Smooth muscle cell (in vitro differentiated cells): ENCODE measurements at regions not wholly inside any gene's neighbourhood (a gene's known extent, or its start where the extent isn't known, plus 50 kb on each side); places are given as distances from the start of the nearest gene placed in this dataset.

Experiments used
- DNase-seq: peaks from one replicate; lab custom pipeline; 2025; ENCODE audit not compliant: unreplicated experiment; lab: John Stamatoyannopoulos, UW
- H2AFZ ChIP-seq: fragments of 200-600 bp; sonication (generic); 2 replicates; pipeline ENCODE4 v1.6.0; 2016; ENCODE audit warnings: antibody characterized with exemption, low read depth, mild to moderate bottlenecking
- H3F3A ChIP-seq: fragments of 200-600 bp; sonication (generic); 2 replicates; pipeline ENCODE4 v1.6.0; 2017; ENCODE audit warnings: antibody characterized with exemption, low read depth
- H3K27ac ChIP-seq: fragments of 200-600 bp; sonication (generic); 2 replicates; pipeline ENCODE4 v1.5.1; 2016; ENCODE audit warnings: low read depth, mild to moderate bottlenecking
- H3K27me3 ChIP-seq: fragments of 200-600 bp; sonication (generic); 2 replicates; pipeline ENCODE4 v1.6.1; 2016; ENCODE audit warnings: low read depth, mild to moderate bottlenecking
- H3K36me3 ChIP-seq: fragments of 200-600 bp; sonication (generic); 2 replicates; pipeline ENCODE4 v1.5.1; 2016; ENCODE audit warnings: low read depth
- H3K4me1 ChIP-seq: fragments of 200-600 bp; sonication (generic); 2 replicates; pipeline ENCODE4 v1.5.1; 2016; ENCODE audit warnings: low read depth
- H3K4me2 ChIP-seq: fragments of 200-600 bp; sonication (generic); 2 replicates; pipeline ENCODE4 v1.6.0; 2016; ENCODE audit warnings: mild to moderate bottlenecking
- H3K4me3 ChIP-seq: fragments of 200-600 bp; sonication (generic); 2 replicates; pipeline ENCODE4 v1.5.1; 2016; ENCODE audit warnings: mild to moderate bottlenecking
- H3K79me2 ChIP-seq: fragments of 200-600 bp; sonication (generic); 2 replicates; pipeline ENCODE4 v1.6.0; 2016; ENCODE audit warnings: low read depth, mild to moderate bottlenecking
- H3K9ac ChIP-seq: fragments of 200-600 bp; sonication (generic); 2 replicates; pipeline ENCODE4 v1.6.0; 2016; ENCODE audit warnings: low read depth
- H3K9me3 ChIP-seq: fragments of 200-600 bp; sonication (generic); replicated peaks from 2 replicates; pipeline ENCODE4 v1.5.1; 2016; ENCODE audit warnings: low read depth
- H4K20me1 ChIP-seq: fragments of 200-600 bp; sonication (generic); 2 replicates; pipeline ENCODE4 v1.6.0; 2016; ENCODE audit warnings: low read depth
- CTCF ChIP-seq: fragments of 200-600 bp; sonication (generic); IDR thresholded peaks from 2 replicates; pipeline ENCODE4 v1.5.1; 2017; ENCODE audit warnings: borderline replicate concordance, mild to moderate bottlenecking, antibody characterized with exemption; ENCODE audit not compliant: insufficient read depth, poor library complexity, severe bottlenecking
- WGBS: methylation state at CpG from one replicate; pipeline ENCODE4 v1.1.7; 2016; ENCODE audit warnings: low lambda C conversion rate; 5-methylcytosine and 5-hydroxymethylcytosine counted together

- WGBS = 81% methylated on average over 18 of the region's 18 CpGs
- no peak overlapping the region for H3K27ac ChIP-seq
- H3K4me2 ChIP-seq = no peak overlapping the region
- DNase-seq = no peak
- TF ChIP-seq CTCF = no peak
- H3K27me3 ChIP-seq = no peaks in the 10 kb centered on the region
- no peaks in the 10 kb centered on the region for H4K20me1 ChIP-seq
- H3K79me2 ChIP-seq = no peaks in the 10 kb centered on the region
- H3K4me3 ChIP-seq = no peak overlapping the region
- no peaks in the 10 kb centered on the region for H3K9me3 ChIP-seq
- H3K36me3 ChIP-seq = no peaks in the 10 kb centered on the region
- no peak overlapping the region for H2AFZ ChIP-seq
- no peak overlapping the region for H3K9ac ChIP-seq
- H3K4me1 ChIP-seq = no peaks in the 10 kb centered on the region
- H3F3A ChIP-seq = no peaks in the 10 kb centered on the region
Measured at GRCh38 chr15:96969732-96970710, 639.5 kb downstream of the NR2F2 start.

GRCh38 chr15:96972201-96972600, 641.7 kb downstream of the NR2F2 start:
- no peak for TF ChIP-seq CTCF
- no peaks in the 10 kb centered on the region for H3K79me2 ChIP-seq
- H3K27ac ChIP-seq = no peak overlapping the region
- H2AFZ ChIP-seq = no peak overlapping the region
- H3K9me3 ChIP-seq = no peaks in the 10 kb centered on the region
- H3K9ac ChIP-seq = no peak overlapping the region
- 96% methylated on average over 1 of the region's 1 CpG for WGBS
- DNase-seq = no peak
- no peaks in the 10 kb centered on the region for H3K4me1 ChIP-seq
- H3F3A ChIP-seq = no peaks in the 10 kb centered on the region
- H3K27me3 ChIP-seq = no peaks in the 10 kb centered on the region
- H3K4me2 ChIP-seq = no peak overlapping the region
- H3K4me3 ChIP-seq = no peak overlapping the region
- no peaks in the 10 kb centered on the region for H4K20me1 ChIP-seq
- H3K36me3 ChIP-seq = no peaks in the 10 kb centered on the region

- no peak overlapping the region for H3K27ac ChIP-seq
- H3F3A ChIP-seq = no peaks in the 10 kb centered on the region
- no peaks in the 10 kb centered on the region for H3K79me2 ChIP-seq
- no peaks in the 10 kb centered on the region for H3K27me3 ChIP-seq
- no peak overlapping the region for H3K4me3 ChIP-seq
- no peak overlapping the region for H3K9ac ChIP-seq
- H3K4me1 ChIP-seq = peaks cover 8% of the 10 kb centered on the region
- no peak overlapping the region for H3K4me2 ChIP-seq
- no peaks in the 10 kb centered on the region for H4K20me1 ChIP-seq
- H3K9me3 ChIP-seq = no peaks in the 10 kb centered on the region
- DNase-seq = no peak
- no peak for TF ChIP-seq CTCF
- H2AFZ ChIP-seq = no peak overlapping the region
- H3K36me3 ChIP-seq = no peaks in the 10 kb centered on the region
Measured at GRCh38 chr15:96974761-96975160, 644.3 kb downstream of the NR2F2 start.

GRCh38 chr15:96977886-96978285, 647.4 kb downstream of the NR2F2 start:
- Histone ChIP-seq H4K20me1 (no peaks in the 10 kb centered on the region), H3K4me1 (peaks cover 8% of the 10 kb centered on the region)
- WGBS = 4% methylated on average over 2 of the region's 2 CpGs

More at GRCh38 chr15:96977886-96978285, 647.4 kb downstream of the NR2F2 start:
- no peak overlapping the region for H3K4me3 ChIP-seq
- H2AFZ ChIP-seq = no peak overlapping the region
- H3F3A ChIP-seq = no peaks in the 10 kb centered on the region
- no peaks in the 10 kb centered on the region for H3K36me3 ChIP-seq
- H3K27me3 ChIP-seq = peaks cover 15% of the 10 kb centered on the region
- H3K4me2 ChIP-seq = peak overlapping the region; percentile 22
- no peaks in the 10 kb centered on the region for H3K79me2 ChIP-seq
- TF ChIP-seq CTCF = no peak
- H3K9me3 ChIP-seq = no peaks in the 10 kb centered on the region
- no peak overlapping the region for H3K9ac ChIP-seq
- H3K27ac ChIP-seq = no peak overlapping the region
- no peak for DNase-seq
